ENCODE measurements at regions not wholly inside any gene's neighbourhood (a gene's known extent, or its start where the extent isn't known, plus 50 kb on each side); places are given as distances from the start of the nearest gene placed in this dataset.

DNA sequence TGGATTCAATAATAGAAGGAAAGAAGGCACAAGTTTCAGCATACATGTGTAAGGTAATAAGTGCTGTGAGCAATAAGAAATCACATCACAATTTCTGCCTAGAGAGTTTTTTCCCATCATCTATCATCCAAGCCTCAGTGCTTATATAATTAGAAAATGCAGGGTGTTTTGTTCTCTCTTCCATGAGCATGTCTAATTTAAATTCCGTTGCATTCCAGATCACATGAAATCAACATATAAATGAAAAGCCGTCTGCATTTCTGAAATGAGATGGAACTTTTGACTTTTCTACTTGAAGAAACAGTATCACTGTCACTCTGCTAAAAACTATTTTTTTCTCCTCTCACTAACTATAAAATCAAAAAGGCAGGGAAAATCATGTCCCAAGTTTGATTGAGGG, 74.5 kb upstream of the CD2AP start:
- Histone ChIP-seq H3K79me2 (replicated peaks; ENCODE audit: insufficient read depth, low read length) (no peaks in the 10 kb centered on the region), H3F3A (ENCODE audit: insufficient read depth, low read length, poor library complexity, severe bottlenecking) (no peaks in the 10 kb centered on the region), H3K27me3 (ENCODE audit: insufficient read depth, low read depth, low read length) (no peaks in the 10 kb centered on the region), H2AFZ (ENCODE audit: low read depth, low read length) (no peak overlapping the region), H3K9me2 (ENCODE audit: insufficient read depth, low read length) (no peaks in the 10 kb centered on the region), H3K27ac (ENCODE audit: low read length) (no peak overlapping the region), H3K4me3 (ENCODE audit: low read length) (no peak overlapping the region), H3K9me3 (ENCODE audit: low read length) (no peaks in the 10 kb centered on the region), H3K4me2 (ENCODE audit: low read length) (no peak overlapping the region), H3K9ac (ENCODE audit: low read length) (no peak overlapping the region), H3K36me3 (ENCODE audit: insufficient read depth, low read length) (no peaks in the 10 kb centered on the region), H4K20me1 (ENCODE audit: insufficient read depth) (no peaks in the 10 kb centered on the region)
- TF ChIP-seq SMC3 (conservative IDR thresholded peaks at IDR 0.05; ENCODE audit: poor library complexity) (no peak), RAD21 (conservative IDR thresholded peaks at IDR 0.05) (no peak), EZH2 (IDR thresholded peaks at IDR 0.05; ENCODE audit: borderline replicate concordance, insufficient read depth, low read length, poor library complexity, severe bottlenecking) (no peak), POLR2AphosphoS5 (IDR thresholded peaks at IDR 0.05) (no peak), EP300 (conservative IDR thresholded peaks at IDR 0.05; ENCODE audit: poor library complexity, severe bottlenecking) (no peak), MXI1 (conservative IDR thresholded peaks at IDR 0.05; ENCODE audit: poor library complexity, severe bottlenecking) (no peak), TAF1 (IDR thresholded peaks at IDR 0.05; ENCODE audit: low read depth) (no peak)
- TF ChIP-seq, protein P1, sequence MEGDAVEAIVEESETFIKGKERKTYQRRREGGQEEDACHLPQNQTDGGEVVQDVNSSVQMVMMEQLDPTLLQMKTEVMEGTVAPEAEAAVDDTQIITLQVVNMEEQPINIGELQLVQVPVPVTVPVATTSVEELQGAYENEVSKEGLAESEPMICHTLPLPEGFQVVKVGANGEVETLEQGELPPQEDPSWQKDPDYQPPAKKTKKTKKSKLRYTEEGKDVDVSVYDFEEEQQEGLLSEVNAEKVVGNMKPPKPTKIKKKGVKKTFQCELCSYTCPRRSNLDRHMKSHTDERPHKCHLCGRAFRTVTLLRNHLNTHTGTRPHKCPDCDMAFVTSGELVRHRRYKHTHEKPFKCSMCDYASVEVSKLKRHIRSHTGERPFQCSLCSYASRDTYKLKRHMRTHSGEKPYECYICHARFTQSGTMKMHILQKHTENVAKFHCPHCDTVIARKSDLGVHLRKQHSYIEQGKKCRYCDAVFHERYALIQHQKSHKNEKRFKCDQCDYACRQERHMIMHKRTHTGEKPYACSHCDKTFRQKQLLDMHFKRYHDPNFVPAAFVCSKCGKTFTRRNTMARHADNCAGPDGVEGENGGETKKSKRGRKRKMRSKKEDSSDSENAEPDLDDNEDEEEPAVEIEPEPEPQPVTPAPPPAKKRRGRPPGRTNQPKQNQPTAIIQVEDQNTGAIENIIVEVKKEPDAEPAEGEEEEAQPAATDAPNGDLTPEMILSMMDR (IDR thresholded peaks at IDR 0.05; ENCODE audit: poor library complexity, severe bottlenecking) = no peak
- TF ChIP-seq, protein P2, sequence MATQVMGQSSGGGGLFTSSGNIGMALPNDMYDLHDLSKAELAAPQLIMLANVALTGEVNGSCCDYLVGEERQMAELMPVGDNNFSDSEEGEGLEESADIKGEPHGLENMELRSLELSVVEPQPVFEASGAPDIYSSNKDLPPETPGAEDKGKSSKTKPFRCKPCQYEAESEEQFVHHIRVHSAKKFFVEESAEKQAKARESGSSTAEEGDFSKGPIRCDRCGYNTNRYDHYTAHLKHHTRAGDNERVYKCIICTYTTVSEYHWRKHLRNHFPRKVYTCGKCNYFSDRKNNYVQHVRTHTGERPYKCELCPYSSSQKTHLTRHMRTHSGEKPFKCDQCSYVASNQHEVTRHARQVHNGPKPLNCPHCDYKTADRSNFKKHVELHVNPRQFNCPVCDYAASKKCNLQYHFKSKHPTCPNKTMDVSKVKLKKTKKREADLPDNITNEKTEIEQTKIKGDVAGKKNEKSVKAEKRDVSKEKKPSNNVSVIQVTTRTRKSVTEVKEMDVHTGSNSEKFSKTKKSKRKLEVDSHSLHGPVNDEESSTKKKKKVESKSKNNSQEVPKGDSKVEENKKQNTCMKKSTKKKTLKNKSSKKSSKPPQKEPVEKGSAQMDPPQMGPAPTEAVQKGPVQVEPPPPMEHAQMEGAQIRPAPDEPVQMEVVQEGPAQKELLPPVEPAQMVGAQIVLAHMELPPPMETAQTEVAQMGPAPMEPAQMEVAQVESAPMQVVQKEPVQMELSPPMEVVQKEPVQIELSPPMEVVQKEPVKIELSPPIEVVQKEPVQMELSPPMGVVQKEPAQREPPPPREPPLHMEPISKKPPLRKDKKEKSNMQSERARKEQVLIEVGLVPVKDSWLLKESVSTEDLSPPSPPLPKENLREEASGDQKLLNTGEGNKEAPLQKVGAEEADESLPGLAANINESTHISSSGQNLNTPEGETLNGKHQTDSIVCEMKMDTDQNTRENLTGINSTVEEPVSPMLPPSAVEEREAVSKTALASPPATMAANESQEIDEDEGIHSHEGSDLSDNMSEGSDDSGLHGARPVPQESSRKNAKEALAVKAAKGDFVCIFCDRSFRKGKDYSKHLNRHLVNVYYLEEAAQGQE (IDR thresholded peaks at IDR 0.05; ENCODE audit: borderline replicate concordance) = no peak

DNA sequence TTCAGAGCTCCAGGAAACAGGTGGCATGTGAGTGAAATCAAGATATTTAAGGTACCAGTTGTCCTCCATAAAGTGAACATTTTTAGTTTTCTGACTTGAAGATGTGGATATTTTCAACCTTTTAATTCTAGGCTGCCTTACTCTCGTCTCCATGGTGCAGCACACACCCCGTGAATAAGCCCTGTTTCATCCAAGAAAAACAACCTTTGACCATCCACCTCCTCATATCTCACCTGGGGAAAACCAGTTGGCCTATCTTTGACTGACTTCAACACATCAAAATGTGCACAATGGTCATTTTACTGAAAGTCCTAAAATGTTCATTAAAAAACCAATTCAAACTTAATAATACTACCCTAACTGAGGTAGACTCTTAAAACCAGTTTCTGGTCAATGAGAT, 73.8 kb upstream of the CD2AP start:
- Histone ChIP-seq H3F3A (ENCODE audit: insufficient read depth, low read length, poor library complexity, severe bottlenecking) (no peaks in the 10 kb centered on the region), H3K9ac (ENCODE audit: low read length) (no peak overlapping the region), H2AFZ (ENCODE audit: low read depth, low read length) (no peak overlapping the region), H3K9me3 (ENCODE audit: low read length) (no peaks in the 10 kb centered on the region), H4K20me1 (ENCODE audit: insufficient read depth) (no peaks in the 10 kb centered on the region), H3K79me2 (replicated peaks; ENCODE audit: insufficient read depth, low read length) (no peaks in the 10 kb centered on the region), H3K27me3 (ENCODE audit: insufficient read depth, low read depth, low read length) (no peaks in the 10 kb centered on the region), H3K27ac (ENCODE audit: low read length) (no peak overlapping the region), H3K36me3 (ENCODE audit: insufficient read depth, low read length) (no peaks in the 10 kb centered on the region), H3K9me2 (ENCODE audit: insufficient read depth, low read length) (no peaks in the 10 kb centered on the region), H3K4me2 (ENCODE audit: low read length) (no peak overlapping the region), H3K4me3 (ENCODE audit: low read length) (no peak overlapping the region)
- TF ChIP-seq MXI1 (conservative IDR thresholded peaks at IDR 0.05; ENCODE audit: poor library complexity, severe bottlenecking) (no peak), RAD21 (conservative IDR thresholded peaks at IDR 0.05) (no peak), EZH2 (IDR thresholded peaks at IDR 0.05; ENCODE audit: borderline replicate concordance, insufficient read depth, low read length, poor library complexity, severe bottlenecking) (no peak), EP300 (conservative IDR thresholded peaks at IDR 0.05; ENCODE audit: poor library complexity, severe bottlenecking) (no peak), TAF1 (IDR thresholded peaks at IDR 0.05; ENCODE audit: low read depth) (no peak), POLR2AphosphoS5 (IDR thresholded peaks at IDR 0.05) (no peak), SMC3 (conservative IDR thresholded peaks at IDR 0.05; ENCODE audit: poor library complexity) (no peak)
- TF ChIP-seq, protein P2 (IDR thresholded peaks at IDR 0.05; ENCODE audit: borderline replicate concordance) = no peak
- TF ChIP-seq, protein P1 (IDR thresholded peaks at IDR 0.05; ENCODE audit: poor library complexity, severe bottlenecking) = no peak
